MG63 (cell line): ENCODE measurements at regions not wholly inside any gene's neighbourhood (a gene's known extent, or its start where the extent isn't known, plus 50 kb on each side); places are given as distances from the start of the nearest gene placed in this dataset.

Experiments
- DNase-seq: peaks from one replicate; pipeline ENCODE4 v3.0.0-alpha.2; 2020
- H3K27me3 ChIP-seq: fragments of 250-450 bp; sonication (Bioruptor Pico); 2 replicates; pipeline ENCODE4 v1.5.1; 2020; ENCODE audit warnings: mild to moderate bottlenecking, moderate library complexity
- H3K36me3 ChIP-seq: fragments of 250-450 bp; sonication (Bioruptor Pico); 2 replicates; pipeline ENCODE4 v1.5.1; 2020; ENCODE audit warnings: mild to moderate bottlenecking, moderate library complexity
- H3K4me3 ChIP-seq: fragments of 250-450 bp; sonication (Bioruptor Pico); 2 replicates; pipeline ENCODE4 v1.5.1; 2020; ENCODE audit warnings: mild to moderate bottlenecking, moderate library complexity
- H3K9me3 ChIP-seq: fragments of 250-450 bp; sonication (Bioruptor Pico); 2 replicates; pipeline ENCODE4 v1.5.1; 2020; ENCODE audit warnings: mild to moderate bottlenecking, moderate library complexity

- H3K36me3 ChIP-seq, result no peaks in the 10 kb centered on the region
These were observed 162.8 kb upstream of the ADAMTS5 start for GRCh38 chr21:27129694-27130093.

GRCh38 chr21:27129215-27129614 lies 162.3 kb upstream of the ADAMTS5 start:
- no peak overlapping the region for H3K4me3 ChIP-seq
- no peaks in the 10 kb centered on the region; the same call in 1 of the 2 replicates for H3K9me3 ChIP-seq
- H3K27me3 ChIP-seq, result no peaks in the 10 kb centered on the region
- no peak for DNase-seq
- H3K36me3 ChIP-seq, result no peaks in the 10 kb centered on the region

More at GRCh38 chr21:27129694-27130093, 162.8 kb upstream of the ADAMTS5 start:
- DNase-seq, result no peak
- Histone ChIP-seq H3K9me3 (no peaks in the 10 kb centered on the region; the same call in 1 of the 2 replicates), H3K27me3 (no peaks in the 10 kb centered on the region), H3K4me3 (no peak overlapping the region)

GRCh38 chr21:27126140-27126539 lies 159.3 kb upstream of the ADAMTS5 start:
- no peak overlapping the region for H3K4me3 ChIP-seq
- H3K9me3 ChIP-seq, result no peaks in the 10 kb centered on the region; the same call in 1 of the 2 replicates
- DNase-seq, result no peak
- H3K36me3 ChIP-seq, result no peaks in the 10 kb centered on the region
- H3K27me3 ChIP-seq, result no peaks in the 10 kb centered on the region

GRCh38 chr21:27122686-27123085 lies 155.8 kb upstream of the ADAMTS5 start:
- no peaks in the 10 kb centered on the region for H3K36me3 ChIP-seq
- no peak overlapping the region for H3K4me3 ChIP-seq
- H3K27me3 ChIP-seq, result no peaks in the 10 kb centered on the region
- no peak for DNase-seq
- no peaks in the 10 kb centered on the region for H3K9me3 ChIP-seq

GRCh38 chr21:27114111-27114510 lies 147.2 kb upstream of the ADAMTS5 start:
- Histone ChIP-seq H3K36me3 (no peaks in the 10 kb centered on the region), H3K4me3 (no peak overlapping the region), H3K9me3 (no peaks in the 10 kb centered on the region), H3K27me3 (no peaks in the 10 kb centered on the region)
- DNase-seq, result no peak

GRCh38 chr21:27112186-27112585 lies 145.3 kb upstream of the ADAMTS5 start:
- H3K27me3 ChIP-seq, result no peaks in the 10 kb centered on the region
- no peaks in the 10 kb centered on the region for H3K36me3 ChIP-seq
- no peaks in the 10 kb centered on the region; the same call in 1 of the 2 replicates for H3K9me3 ChIP-seq
- no peak overlapping the region for H3K4me3 ChIP-seq
- no peak for DNase-seq

- H3K4me3 ChIP-seq, result no peak overlapping the region
- no peaks in the 10 kb centered on the region for H3K36me3 ChIP-seq
- DNase-seq, result no peak
- H3K27me3 ChIP-seq, result no peaks in the 10 kb centered on the region
- H3K9me3 ChIP-seq, result no peaks in the 10 kb centered on the region; the same call in 1 of the 2 replicates
These were observed 144.1 kb upstream of the ADAMTS5 start for GRCh38 chr21:27110956-27111355.

GRCh38 chr21:27108701-27109100 lies 141.8 kb upstream of the ADAMTS5 start:
- no peak for DNase-seq
- Histone ChIP-seq H3K36me3 (no peaks in the 10 kb centered on the region), H3K9me3 (no peaks in the 10 kb centered on the region; the same call in 1 of the 2 replicates), H3K4me3 (no peak overlapping the region), H3K27me3 (no peaks in the 10 kb centered on the region)

GRCh38 chr21:27108228-27108627 lies 141.3 kb upstream of the ADAMTS5 start:
- H3K4me3 ChIP-seq, result no peak overlapping the region
- no peaks in the 10 kb centered on the region for H3K36me3 ChIP-seq
- H3K9me3 ChIP-seq, result no peaks in the 10 kb centered on the region; the same call in 1 of the 2 replicates
- no peak for DNase-seq
- no peaks in the 10 kb centered on the region for H3K27me3 ChIP-seq

- no peaks in the 10 kb centered on the region; the same call in 1 of the 2 replicates for H3K9me3 ChIP-seq
- DNase-seq, result no peak
- no peaks in the 10 kb centered on the region for H3K27me3 ChIP-seq
- no peaks in the 10 kb centered on the region for H3K36me3 ChIP-seq
- H3K4me3 ChIP-seq, result no peak overlapping the region
These were observed 138.1 kb upstream of the ADAMTS5 start for GRCh38 chr21:27104846-27105431.

- Histone ChIP-seq H3K27me3 (no peaks in the 10 kb centered on the region), H3K36me3 (no peaks in the 10 kb centered on the region), H3K4me3 (no peak overlapping the region), H3K9me3 (peaks cover 4% of the 10 kb centered on the region)
- no peak for DNase-seq
These were observed 136.9 kb upstream of the ADAMTS5 start for GRCh38 chr21:27103768-27104167.

GRCh38 chr21:27101523-27101922 lies 134.6 kb upstream of the ADAMTS5 start:
- no peak for DNase-seq
- Histone ChIP-seq H3K4me3 (no peak overlapping the region), H3K9me3 (peaks cover 4% of the 10 kb centered on the region), H3K27me3 (no peaks in the 10 kb centered on the region), H3K36me3 (no peaks in the 10 kb centered on the region)

- no peaks in the 10 kb centered on the region for H3K36me3 ChIP-seq
- no peak overlapping the region for H3K4me3 ChIP-seq
- DNase-seq, result no peak
- no peaks in the 10 kb centered on the region for H3K27me3 ChIP-seq
- peaks cover under 1% of the 10 kb centered on the region; the same call in 1 of the 2 replicates for H3K9me3 ChIP-seq
These were observed 127.5 kb upstream of the ADAMTS5 start for GRCh38 chr21:27094184-27094948.

GRCh38 chr21:27086630-27087029 lies 119.7 kb upstream of the ADAMTS5 start:
- Histone ChIP-seq H3K4me3 (no peak overlapping the region), H3K36me3 (no peaks in the 10 kb centered on the region), H3K27me3 (no peaks in the 10 kb centered on the region), H3K9me3 (no peaks in the 10 kb centered on the region)
- no peak for DNase-seq

- H3K27me3 ChIP-seq, result no peaks in the 10 kb centered on the region
- no peaks in the 10 kb centered on the region for H3K9me3 ChIP-seq
- no peak for DNase-seq
- H3K36me3 ChIP-seq, result no peaks in the 10 kb centered on the region
- no peak overlapping the region for H3K4me3 ChIP-seq
These were observed 119.3 kb upstream of the ADAMTS5 start for GRCh38 chr21:27086186-27086585.

GRCh38 chr21:27085387-27085786 lies 118.5 kb upstream of the ADAMTS5 start:
- no peaks in the 10 kb centered on the region for H3K27me3 ChIP-seq
- DNase-seq, result no peak
- no peak overlapping the region for H3K4me3 ChIP-seq
- H3K36me3 ChIP-seq, result no peaks in the 10 kb centered on the region
- no peaks in the 10 kb centered on the region for H3K9me3 ChIP-seq

GRCh38 chr21:27083144-27083543 lies 116.3 kb upstream of the ADAMTS5 start:
- Histone ChIP-seq H3K27me3 (no peaks in the 10 kb centered on the region), H3K9me3 (no peaks in the 10 kb centered on the region), H3K36me3 (no peaks in the 10 kb centered on the region), H3K4me3 (no peak overlapping the region)
- DNase-seq, result no peak
